H9 (cell line): ENCODE measurements at regions not wholly inside any gene's neighbourhood (a gene's known extent, or its start where the extent isn't known, plus 50 kb on each side); places are given as distances from the start of the nearest gene placed in this dataset.

Experiments
- DNase-seq: peaks from one replicate; pipeline ENCODE4 v3.0.0-alpha.2; 2017
- H2AFZ ChIP-seq: one replicate; pipeline ENCODE4 v1.6.1; 2013; ENCODE audit warnings: mild to moderate bottlenecking, low read length, control low read depth, moderate library complexity
- H2AK5ac ChIP-seq: 2 replicates; pipeline ENCODE4 v1.6.1; 2013; ENCODE audit warnings: low read length, control low read depth, mixed read lengths; ENCODE audit not compliant: insufficient read length
- H2BK120ac ChIP-seq: one replicate; pipeline ENCODE4 v1.6.1; 2013; ENCODE audit warnings: low read depth, mild to moderate bottlenecking, low read length, control low read depth, inconsistent platforms; ENCODE audit not compliant: poor library complexity, severe bottlenecking
- H2BK12ac ChIP-seq: 2 replicates; pipeline ENCODE4 v1.6.1; 2013; ENCODE audit warnings: low read length, control low read depth, mixed read lengths, low read depth; ENCODE audit not compliant: insufficient read length
- H2BK15ac ChIP-seq: 2 replicates; pipeline ENCODE4 v1.6.1; 2013; ENCODE audit warnings: low read depth, low read length, control low read depth
- H2BK20ac ChIP-seq: one replicate; pipeline ENCODE4 v1.6.1; 2013; ENCODE audit warnings: low read depth, mild to moderate bottlenecking, low read length, control low read depth, inconsistent platforms; ENCODE audit not compliant: poor library complexity, severe bottlenecking
- H2BK5ac ChIP-seq: 2 replicates; pipeline ENCODE4 v1.6.1; 2013; ENCODE audit warnings: low read length, control low read depth, mixed read lengths; ENCODE audit not compliant: insufficient read length
- H3K14ac ChIP-seq: 2 replicates; pipeline ENCODE4 v1.6.1; 2013; ENCODE audit warnings: low read length, control low read depth; ENCODE audit not compliant: insufficient read depth
- H3K18ac ChIP-seq: 2 replicates; pipeline ENCODE4 v1.6.1; 2013; ENCODE audit warnings: low read depth, mild to moderate bottlenecking, mixed read lengths, low read length, control low read depth; ENCODE audit not compliant: insufficient read length
- H3K23ac ChIP-seq: 2 replicates; pipeline ENCODE4 v1.6.1; 2013; ENCODE audit warnings: low read length, control low read depth, mixed read lengths, low read depth; ENCODE audit not compliant: insufficient read length
- H3K23me2 ChIP-seq: 2 replicates; pipeline ENCODE4 v1.6.1; 2013; ENCODE audit warnings: low read depth, mild to moderate bottlenecking, mixed read lengths, low read length, control low read depth; ENCODE audit not compliant: insufficient read length, poor library complexity, severe bottlenecking
- H3K27ac ChIP-seq: 2 replicates; pipeline ENCODE4 v1.5.1; 2013; ENCODE audit warnings: low read length, control low read depth, mixed read lengths, low read depth; ENCODE audit not compliant: insufficient read length
- H3K27me3 ChIP-seq: 2 replicates; pipeline ENCODE4 v1.6.1; 2013; ENCODE audit warnings: low read length, control low read depth, inconsistent platforms; ENCODE audit not compliant: insufficient read depth
- H3K4ac ChIP-seq: 2 replicates; pipeline ENCODE4 v1.6.1; 2013; ENCODE audit warnings: low read depth, mild to moderate bottlenecking, control low read depth, inconsistent platforms, low read length, moderate library complexity
- H3K4me1 ChIP-seq: 2 replicates; pipeline ENCODE4 v1.6.1; 2013; ENCODE audit warnings: low read length, control low read depth, inconsistent platforms; ENCODE audit not compliant: insufficient read depth
- H3K4me2 ChIP-seq: 2 replicates; pipeline ENCODE4 v1.6.1; 2013; ENCODE audit warnings: low read length, control low read depth, mixed read lengths; ENCODE audit not compliant: insufficient read length, insufficient read depth
- H3K56ac ChIP-seq: 2 replicates; pipeline ENCODE4 v1.6.1; 2013; ENCODE audit warnings: low read depth, mild to moderate bottlenecking, mixed read lengths, low read length, control low read depth; ENCODE audit not compliant: insufficient read length
- H3K79me1 ChIP-seq: 2 replicates; pipeline ENCODE4 v1.6.1; 2013; ENCODE audit warnings: low read depth, mild to moderate bottlenecking, moderate library complexity, low read length, control low read depth, inconsistent platforms; ENCODE audit not compliant: insufficient read depth, poor library complexity, severe bottlenecking
- H3K79me2 ChIP-seq: 2 replicates; pipeline ENCODE4 v1.6.1; 2013; ENCODE audit warnings: low read length, control low read depth, inconsistent platforms; ENCODE audit not compliant: insufficient read depth
- H3K9ac ChIP-seq: 2 replicates; pipeline ENCODE4 v1.6.1; 2013; ENCODE audit warnings: low read length, control low read depth, mixed read lengths; ENCODE audit not compliant: insufficient read length; ENCODE audit errors: extremely low read depth
- H3K9me3 ChIP-seq: one replicate; pipeline ENCODE4 v1.6.1; 2013; ENCODE audit warnings: low read depth, low read length, inconsistent platforms; ENCODE audit not compliant: control insufficient read depth
- H3T11ph ChIP-seq: one replicate; pipeline ENCODE4 v1.6.1; 2013; ENCODE audit warnings: mild to moderate bottlenecking, low read length, control low read depth, inconsistent platforms
- H4K20me1 ChIP-seq: one replicate; pipeline ENCODE4 v1.6.1; 2013; ENCODE audit not compliant: control insufficient read depth, insufficient read length, insufficient read depth
- H4K5ac ChIP-seq: 2 replicates; pipeline ENCODE4 v1.6.1; 2013; ENCODE audit warnings: low read depth, mild to moderate bottlenecking, mixed read lengths, low read length, control low read depth; ENCODE audit not compliant: insufficient read length
- H4K8ac ChIP-seq: replicated peaks from 2 replicates; pipeline ENCODE4 v1.6.1; 2013; ENCODE audit warnings: low read length, control low read depth, mixed read lengths, low read depth; ENCODE audit not compliant: insufficient read length
- H4K91ac ChIP-seq: 2 replicates; pipeline ENCODE4 v1.6.1; 2013; ENCODE audit warnings: low read depth, mild to moderate bottlenecking, moderate library complexity, mixed read lengths, low read length, control low read depth; ENCODE audit not compliant: insufficient read length
- H3K27ac Mint-ChIP-seq, 3 experiments: 2 replicates in 2 of 3; 3 replicates in 1 of 3; pipeline ENCODE4 v1.8.0; 2020 to 2021; ENCODE audit warnings: mixed read lengths in 3 of 3, mild to moderate bottlenecking in 1 of 3, moderate library complexity in 1 of 3
- H3K27me3 Mint-ChIP-seq: 2 replicates; pipeline ENCODE4 v1.8.0; 2021; ENCODE audit warnings: low read depth, mild to moderate bottlenecking, moderate library complexity, mixed read lengths
- H3K36me3 Mint-ChIP-seq, 3 experiments: 2 replicates in 2 of 3; 3 replicates in 1 of 3; pipeline ENCODE4 v1.8.0; 2020 to 2021; ENCODE audit warnings: low read depth in 3 of 3, mixed read lengths in 3 of 3; ENCODE audit not compliant: insufficient read depth in 1 of 3
- H3K4me1 Mint-ChIP-seq, 2 experiments: 2 replicates each; pipeline ENCODE4 v1.8.0; 2020; ENCODE audit warnings: mixed read lengths in 2 of 2
- H3K4me3 Mint-ChIP-seq, 2 experiments: 2 replicates in 1 of 2; 3 replicates in 1 of 2; pipeline ENCODE4 v1.8.0; 2020 to 2021; ENCODE audit warnings: mild to moderate bottlenecking in 2 of 2, mixed read lengths in 2 of 2, moderate library complexity in 1 of 2
- H3K9me3 Mint-ChIP-seq, 2 experiments: 2 replicates in 1 of 2; 3 replicates in 1 of 2; pipeline ENCODE4 v1.8.0; 2020; ENCODE audit warnings: mild to moderate bottlenecking in 2 of 2, mixed read lengths in 2 of 2, moderate library complexity in 1 of 2
- CTCF ChIP-seq: fragments of 200-600 bp; sonication (generic); conservative IDR thresholded peaks from 3 replicates; pipeline ENCODE4 v1.8.0; 2021; ENCODE audit warnings: antibody characterized with exemption, mild to moderate bottlenecking
- WGBS: extraction: QIAGEN DNeasy Blood & Tissue Kit; methylation state at CpG from one replicate; pipeline ENCODE4 v1.1.7; 2013; ENCODE audit warnings: missing lambda C conversion rate, low lambda C conversion rate, mixed read lengths; ENCODE audit not compliant: insufficient read length; ENCODE audit errors: extremely low coverage; 5-methylcytosine and 5-hydroxymethylcytosine counted together

- no peak overlapping the region for H2AFZ ChIP-seq
- no peak overlapping the region for H2BK5ac ChIP-seq
- no peak overlapping the region for H4K91ac ChIP-seq
- Mint-ChIP-seq H3K9me3 (no peaks in the 10 kb centered on the region), H3K27me3 (peaks cover 10% of the 10 kb centered on the region; the same call in 1 of the 2 replicates), H3K36me3 (no peaks in the 10 kb centered on the region), H3K27ac (no peak overlapping the region), H3K4me3 (no peak overlapping the region), H3K4me1 (peaks cover 4 to 7% of the 10 kb centered on the region in 2 experiments)
- no CpG with 5 or more reads among the region's 10 CpGs for WGBS
- H4K5ac ChIP-seq = no peak overlapping the region
- no peak overlapping the region for H2BK20ac ChIP-seq
- H3K9me3 ChIP-seq = no peaks in the 10 kb centered on the region
- H2BK12ac ChIP-seq = no peak overlapping the region
- H3K14ac ChIP-seq = no peak overlapping the region
- H3K23ac ChIP-seq = no peak overlapping the region
- no peak overlapping the region for H2BK120ac ChIP-seq
- H3K79me2 ChIP-seq = no peaks in the 10 kb centered on the region
- no peak overlapping the region for H2AK5ac ChIP-seq
- no peak overlapping the region for H3K4ac ChIP-seq
- no peak overlapping the region for H3K9ac ChIP-seq
- H3K4me2 ChIP-seq = no peak overlapping the region
- no peak overlapping the region for H3T11ph ChIP-seq
- no peak overlapping the region for H3K56ac ChIP-seq
- H3K27ac ChIP-seq = no peak overlapping the region
- no peak for TF ChIP-seq CTCF
- no peak overlapping the region for H2BK15ac ChIP-seq
- no peaks in the 10 kb centered on the region for H3K27me3 ChIP-seq
- no peak for DNase-seq
- H4K20me1 ChIP-seq = no peaks in the 10 kb centered on the region
- no peaks in the 10 kb centered on the region for H3K79me1 ChIP-seq
- no peak overlapping the region for H3K18ac ChIP-seq
- H3K4me1 ChIP-seq = no peaks in the 10 kb centered on the region
- no peaks in the 10 kb centered on the region for H3K23me2 ChIP-seq
- no peak overlapping the region for H4K8ac ChIP-seq
Observed at GRCh38 chr5:173454736-173455598, 126.8 kb upstream of the STC2 start.
